IPS-18c (cell line): ENCODE measurements at regions not wholly inside any gene's neighbourhood (a gene's known extent, or its start where the extent isn't known, plus 50 kb on each side); places are given as distances from the start of the nearest gene placed in this dataset.

ENCODE experiments used
- H3K4me3 ChIP-seq: 2 replicates; pipeline ENCODE4 v1.7.0; 2013; ENCODE audit warnings: low read depth, mild to moderate bottlenecking, low read length, moderate library complexity; ENCODE audit not compliant: insufficient read depth
- H3K9me3 ChIP-seq: one replicate; pipeline ENCODE4 v1.6.1; 2013; ENCODE audit warnings: mild to moderate bottlenecking, low read length, moderate library complexity; ENCODE audit not compliant: control insufficient read depth, insufficient read depth

DNA sequence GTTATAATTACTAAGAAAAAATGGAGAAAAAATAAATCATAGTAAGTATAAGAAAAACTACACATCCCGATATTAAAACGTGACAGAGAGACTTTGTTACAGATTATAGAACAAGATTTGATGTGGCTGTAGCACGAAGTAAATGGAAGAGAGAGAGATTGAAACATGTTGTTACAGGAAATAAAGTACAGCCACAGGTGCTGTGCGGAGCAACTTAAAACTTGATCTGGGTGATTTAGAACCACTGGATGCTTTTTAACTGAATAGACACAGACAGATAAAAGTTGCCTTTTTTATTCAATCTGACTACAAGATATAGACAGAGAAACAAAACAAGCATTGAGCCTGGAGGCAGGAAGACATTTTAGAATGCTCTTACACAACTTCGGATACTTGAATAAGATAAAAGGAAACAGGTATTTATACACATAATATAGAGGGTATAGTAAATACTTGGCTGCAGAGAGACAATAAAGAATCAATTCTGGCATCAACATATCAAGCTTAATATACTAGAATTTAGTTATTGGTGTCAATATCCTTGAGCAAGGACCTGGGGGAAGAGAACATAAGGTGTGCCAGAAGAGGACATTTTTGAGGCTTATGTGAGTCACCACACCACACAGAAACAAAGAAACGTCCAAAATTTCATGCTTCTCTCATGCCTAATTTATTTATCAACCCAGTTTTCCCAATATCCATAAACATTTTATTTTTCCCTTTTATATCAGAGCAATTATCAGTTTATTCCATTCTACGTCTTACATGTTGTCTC, 548.5 kb downstream of the SLITRK1 start:
- Histone ChIP-seq H3K4me3 (no peak overlapping the region), H3K9me3 (no peaks in the 10 kb centered on the region)

- Histone ChIP-seq H3K4me3 (no peak overlapping the region), H3K9me3 (no peaks in the 10 kb centered on the region)
Measured at GRCh38 chr13:83332751-83333150, 549.5 kb downstream of the SLITRK1 start.

- no peak overlapping the region for H3K4me3 ChIP-seq
- no peaks in the 10 kb centered on the region for H3K9me3 ChIP-seq
Measured at GRCh38 chr13:83327091-83327490, 555.2 kb downstream of the SLITRK1 start.

GRCh38 chr13:83325125-83325853, 557.0 kb downstream of the SLITRK1 start:
- no peaks in the 10 kb centered on the region for H3K9me3 ChIP-seq
- H3K4me3 ChIP-seq: no peak overlapping the region

GRCh38 chr13:83311886-83312577, 570.2 kb downstream of the SLITRK1 start:
- H3K4me3 ChIP-seq: no peak overlapping the region
- no peaks in the 10 kb centered on the region for H3K9me3 ChIP-seq

DNA sequence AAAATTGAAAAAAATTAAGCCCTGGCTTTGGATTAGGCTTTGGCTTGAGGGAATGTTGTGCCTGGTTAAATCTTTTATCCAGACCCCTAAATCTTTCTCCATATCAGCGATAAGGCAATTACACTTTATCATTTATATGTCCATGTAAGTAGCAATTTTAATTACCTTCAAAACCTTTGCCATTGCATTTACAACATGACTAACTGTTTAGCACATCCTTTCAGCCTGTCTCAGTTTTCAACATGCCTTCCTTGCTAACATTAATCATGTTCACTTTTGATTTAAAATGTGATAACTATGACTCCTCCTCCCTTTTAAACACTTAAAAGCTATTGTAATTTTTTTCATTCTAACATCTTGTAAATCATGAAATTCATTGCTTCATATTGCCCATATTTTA, 583.7 kb downstream of the SLITRK1 start:
- H3K4me3 ChIP-seq: no peak overlapping the region
- H3K9me3 ChIP-seq: no peaks in the 10 kb centered on the region

DNA sequence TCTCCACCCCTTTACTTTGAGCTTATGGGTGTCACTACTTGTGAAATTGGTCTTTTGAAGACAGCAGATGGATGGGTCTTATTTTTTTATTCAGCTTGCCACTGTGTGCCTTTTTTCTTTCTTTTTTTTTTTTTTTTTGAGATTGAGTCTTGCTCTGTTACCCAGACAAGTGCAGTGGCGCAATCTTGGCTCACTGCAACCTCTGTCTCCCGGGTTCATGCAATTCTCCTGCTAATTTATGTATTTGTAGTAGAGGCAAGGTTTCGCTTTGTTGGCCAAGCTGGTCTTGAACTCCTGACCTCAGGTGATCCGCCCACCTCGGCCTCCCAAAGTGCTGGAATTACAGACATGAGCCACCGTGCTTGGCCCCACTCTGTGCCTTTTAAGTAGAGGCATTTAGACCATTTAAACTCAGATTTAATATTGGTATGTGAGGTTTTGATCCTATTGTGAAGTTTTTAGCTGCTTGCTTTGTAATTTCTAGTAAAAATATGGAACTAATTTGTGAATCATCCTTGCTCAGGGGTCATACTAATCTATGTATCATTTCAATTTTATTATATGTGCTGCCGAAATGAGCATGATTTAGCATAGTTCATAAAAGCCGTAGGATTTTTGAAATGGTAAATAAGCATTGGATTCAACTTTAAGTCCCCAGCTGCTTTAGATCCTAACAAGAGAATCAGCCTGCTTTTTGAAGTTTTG, 584.5 kb downstream of the SLITRK1 start:
- no peak overlapping the region for H3K4me3 ChIP-seq
- H3K9me3 ChIP-seq: no peaks in the 10 kb centered on the region

DNA sequence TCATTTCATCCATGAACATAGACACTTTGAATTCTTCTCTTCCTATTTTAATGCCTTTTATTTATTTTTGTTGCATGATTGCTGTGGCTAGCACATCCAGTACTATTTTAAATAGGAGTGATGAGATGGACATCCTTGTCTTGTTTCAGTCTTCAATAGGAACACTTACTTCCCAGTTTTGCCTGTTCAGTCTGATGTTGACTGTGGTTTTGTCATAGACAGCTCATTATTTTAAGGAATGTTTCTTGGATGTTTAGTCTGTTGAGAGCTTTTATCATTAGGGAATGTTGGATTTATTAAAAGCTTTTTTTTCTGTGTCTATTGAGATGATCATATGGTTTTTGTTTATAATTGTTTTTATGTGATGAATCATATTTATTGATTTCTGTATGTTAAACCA, 586.6 kb downstream of the SLITRK1 start:
- no peaks in the 10 kb centered on the region for H3K9me3 ChIP-seq

DNA sequence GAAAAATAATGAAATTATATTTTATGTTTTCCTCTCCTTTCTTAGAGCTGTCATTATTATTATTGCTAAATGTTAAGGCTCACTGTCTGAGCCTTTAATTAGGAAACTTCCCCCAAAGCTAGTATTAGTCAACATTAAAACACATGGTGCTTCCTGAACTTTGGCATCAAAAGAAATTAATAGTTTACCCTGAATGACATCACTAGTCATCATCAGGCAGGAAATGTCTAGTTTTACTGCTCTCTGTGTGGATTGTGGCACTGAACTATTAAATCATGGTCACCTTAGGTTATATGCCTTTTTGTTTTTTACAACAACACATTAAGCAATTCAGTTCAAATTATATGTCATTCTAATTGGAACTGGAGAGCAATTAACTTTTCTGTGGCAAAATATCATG, 595.5 kb downstream of the SLITRK1 start:
- H3K4me3 ChIP-seq: no peak overlapping the region
- no peaks in the 10 kb centered on the region for H3K9me3 ChIP-seq

More for the DNA sequence above, 586.6 kb downstream of the SLITRK1 start:
- no peak overlapping the region for H3K4me3 ChIP-seq

GRCh38 chr13:83281654-83282053, 600.6 kb downstream of the SLITRK1 start:
- Histone ChIP-seq H3K9me3 (no peaks in the 10 kb centered on the region), H3K4me3 (no peak overlapping the region)

- Histone ChIP-seq H3K4me3 (no peak overlapping the region), H3K9me3 (no peaks in the 10 kb centered on the region)
Measured at GRCh38 chr13:83274679-83275078, 607.6 kb downstream of the SLITRK1 start.

- H3K9me3 ChIP-seq: no peaks in the 10 kb centered on the region
Measured at GRCh38 chr13:83272652-83273240, 609.5 kb downstream of the SLITRK1 start.

GRCh38 chr13:83272076-83272475, 610.2 kb downstream of the SLITRK1 start:
- H3K4me3 ChIP-seq: no peak overlapping the region

More at GRCh38 chr13:83272652-83273240, 609.5 kb downstream of the SLITRK1 start:
- no peak overlapping the region for H3K4me3 ChIP-seq

GRCh38 chr13:83265279-83265678, 617.0 kb downstream of the SLITRK1 start:
- Histone ChIP-seq H3K4me3 (no peak overlapping the region), H3K9me3 (no peaks in the 10 kb centered on the region)

More at GRCh38 chr13:83272076-83272475, 610.2 kb downstream of the SLITRK1 start:
- no peaks in the 10 kb centered on the region for H3K9me3 ChIP-seq

DNA sequence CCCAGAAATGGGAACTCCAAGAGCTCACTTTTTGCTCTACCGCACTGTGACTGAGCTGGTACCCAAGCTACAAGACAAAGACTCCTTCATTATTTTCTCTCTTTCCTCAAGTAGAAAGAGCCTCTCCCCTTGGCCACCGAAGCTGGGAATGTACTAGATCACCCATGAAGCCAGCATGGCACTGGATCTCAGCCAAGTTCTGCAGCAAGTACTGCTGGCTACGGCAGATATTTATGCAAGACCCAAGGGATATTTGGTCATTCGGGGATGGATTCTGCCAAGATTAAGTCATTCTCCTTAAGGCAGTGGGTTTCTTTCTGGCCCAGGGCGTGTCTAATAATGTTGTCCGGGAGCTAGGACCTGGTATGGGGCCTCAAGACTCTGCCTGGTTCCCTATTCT, 633.5 kb downstream of the SLITRK1 start:
- no peak overlapping the region for H3K4me3 ChIP-seq
- H3K9me3 ChIP-seq: no peaks in the 10 kb centered on the region

- no peaks in the 10 kb centered on the region for H3K9me3 ChIP-seq
- H3K4me3 ChIP-seq: no peak overlapping the region
Measured at GRCh38 chr13:83232626-83233025, 649.6 kb downstream of the SLITRK1 start.
